ENCODE measurements at regions not wholly inside any gene's neighbourhood (a gene's known extent, or its start where the extent isn't known, plus 50 kb on each side); places are given as distances from the start of the nearest gene placed in this dataset.

DNA sequence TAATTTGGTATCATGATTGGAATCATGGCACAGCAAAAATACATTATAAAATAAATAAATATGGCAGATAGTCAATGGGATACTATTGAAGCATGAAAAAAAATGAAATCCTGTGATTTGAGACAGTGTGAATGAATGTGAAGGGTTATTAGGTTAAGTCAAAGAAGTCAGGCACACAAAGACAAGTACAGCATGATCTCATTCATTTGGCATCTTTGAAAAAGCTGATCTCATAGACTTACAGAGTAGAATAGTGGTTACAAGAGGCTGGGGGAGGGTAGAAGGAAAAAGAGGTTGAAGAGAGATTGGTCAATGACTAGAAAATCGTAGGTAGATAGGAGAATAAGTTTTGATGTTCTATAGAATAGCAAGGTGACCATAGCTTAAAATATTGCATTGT lies 295.1 kb upstream of the SLITRK5 start:
- Histone ChIP-seq H3K27ac (no peak overlapping the region), H3K4me3 (no peak overlapping the region)

DNA sequence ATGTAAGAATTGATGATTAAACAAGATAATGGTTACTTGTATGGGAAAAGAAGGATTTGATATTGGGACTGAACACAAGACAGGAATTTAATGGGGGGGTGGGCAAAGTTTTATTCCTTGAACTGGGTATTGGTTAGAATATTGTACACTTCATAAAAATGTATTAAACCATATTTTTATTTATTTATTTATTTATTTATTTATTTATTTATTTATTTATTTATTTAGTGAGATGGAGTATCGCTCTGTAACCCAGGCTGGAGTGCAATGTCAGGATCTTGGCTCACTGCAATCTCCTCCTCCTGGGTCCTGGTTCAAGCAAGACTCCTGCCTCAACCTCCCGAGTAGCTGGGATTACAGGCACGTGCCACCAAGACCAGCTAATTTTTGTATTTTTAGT lies 287.1 kb upstream of the SLITRK5 start:
- no peak overlapping the region for H3K27ac ChIP-seq
- H3K4me3 ChIP-seq, result no peak overlapping the region

DNA sequence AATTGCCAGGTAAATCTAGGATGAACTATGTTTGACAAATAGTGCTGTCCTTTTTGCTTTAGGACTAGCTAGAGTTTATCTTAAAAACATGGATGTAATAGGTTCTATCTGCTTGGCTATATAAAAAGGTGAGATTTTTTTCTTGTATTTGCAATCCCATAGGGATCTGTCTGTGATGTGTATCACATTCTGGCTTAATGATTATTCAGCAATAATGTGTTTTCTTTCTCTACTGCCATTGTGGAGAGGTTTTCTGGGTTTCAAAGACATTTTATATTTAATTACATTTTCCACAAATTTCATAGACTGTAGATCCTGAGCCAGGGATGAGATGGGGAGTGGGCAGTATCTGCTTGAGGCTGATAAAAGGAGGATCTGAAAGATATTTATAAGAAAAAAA lies 277.8 kb upstream of the SLITRK5 start:
- no peak overlapping the region for H3K27ac ChIP-seq
- H3K4me3 ChIP-seq, result no peak overlapping the region

DNA sequence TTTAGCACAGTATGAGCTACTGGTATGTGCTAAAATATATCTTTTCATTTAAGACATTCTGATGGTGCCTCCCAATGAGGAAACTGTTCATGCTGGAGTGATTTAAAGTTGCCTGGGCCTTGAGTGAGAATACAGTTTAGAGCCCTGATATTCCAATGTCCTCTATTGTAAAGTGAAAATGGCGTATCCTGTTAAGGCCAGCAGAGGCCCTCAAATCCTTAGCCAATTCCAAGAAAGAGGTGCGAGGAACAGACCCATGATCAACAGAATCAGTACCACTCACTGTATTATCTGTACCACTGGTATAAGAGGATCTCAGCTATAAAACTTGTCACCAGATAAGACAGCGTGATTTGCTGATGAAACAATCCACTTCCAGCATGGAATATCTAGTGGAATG lies 273.1 kb upstream of the SLITRK5 start:
- Histone ChIP-seq H3K4me3 (no peak overlapping the region), H3K27ac (no peak overlapping the region)

DNA sequence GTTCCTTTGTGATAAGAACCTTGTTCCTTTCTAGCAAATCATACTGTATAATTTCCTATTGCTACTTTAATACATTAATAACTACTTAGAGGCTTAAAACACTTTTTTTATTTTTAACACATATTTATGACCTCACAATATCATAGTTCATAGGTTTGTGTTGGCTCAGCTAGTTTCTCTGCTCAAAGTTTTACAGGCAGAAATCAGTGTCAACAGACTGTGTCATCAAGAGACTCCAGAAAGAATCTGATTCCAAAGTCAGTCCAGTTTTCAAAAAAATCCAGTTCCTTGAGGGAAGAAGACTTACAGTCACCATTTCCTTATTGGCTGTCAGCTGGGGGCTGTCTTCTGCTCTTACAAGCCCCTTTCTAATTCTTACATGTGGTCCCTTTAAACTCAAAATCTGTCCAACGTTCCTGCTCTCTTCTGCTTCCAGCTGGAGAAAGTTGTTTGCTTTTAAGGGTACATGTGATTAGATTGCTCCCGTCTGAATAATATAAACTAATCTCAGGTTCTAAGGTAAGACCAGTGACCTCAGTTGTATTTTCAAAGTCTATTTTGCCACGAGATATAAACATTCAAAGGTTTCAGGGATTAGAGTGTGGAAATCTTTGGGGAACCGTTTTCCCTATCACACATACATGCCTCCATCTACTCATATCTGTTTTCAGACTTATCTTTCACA lies 267.3 kb upstream of the SLITRK5 start:
- Histone ChIP-seq H3K27ac (no peak overlapping the region), H3K4me3 (no peak overlapping the region)

DNA sequence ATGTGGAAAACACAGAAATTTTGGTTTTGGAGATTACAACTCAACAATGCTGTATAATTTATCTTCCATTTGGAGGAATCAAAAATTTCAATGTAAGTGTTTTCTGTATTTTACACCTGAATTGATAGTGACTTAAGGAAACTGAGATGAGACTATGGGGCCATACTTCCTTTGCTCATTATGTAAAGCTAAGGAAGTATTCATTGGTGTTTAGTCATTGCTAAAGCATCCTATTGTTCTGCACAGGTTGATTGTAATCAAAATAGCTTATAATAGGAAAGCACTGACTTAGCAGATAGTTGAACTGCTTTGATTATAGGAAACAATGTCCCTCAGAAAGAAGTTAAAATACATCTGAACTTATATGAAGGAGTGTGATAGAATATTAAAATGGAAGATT lies 244.4 kb upstream of the SLITRK5 start:
- no peak overlapping the region for H3K4me3 ChIP-seq
- H3K27ac ChIP-seq, result no peak overlapping the region

DNA sequence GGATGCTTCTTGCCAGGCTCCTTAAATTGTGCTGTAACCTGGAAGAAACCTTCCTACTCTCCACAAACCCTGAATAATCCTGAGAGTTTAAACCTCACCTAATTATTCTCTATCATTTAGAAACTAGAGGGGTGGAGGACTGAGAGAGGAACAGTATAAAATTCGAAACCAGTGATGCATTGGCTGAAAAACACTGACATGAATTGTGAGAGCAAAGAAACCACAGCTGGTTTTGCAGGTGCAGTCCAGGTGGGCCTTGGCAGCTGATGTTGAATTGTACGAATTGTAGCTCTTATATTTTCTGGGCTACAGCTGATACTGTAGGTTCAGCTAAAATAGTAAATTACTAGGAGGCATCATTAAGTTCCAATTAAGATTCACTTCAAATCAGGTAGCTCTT lies 227.0 kb upstream of the SLITRK5 start:
- no peak overlapping the region for H3K4me3 ChIP-seq
- no peak overlapping the region for H3K27ac ChIP-seq

DNA sequence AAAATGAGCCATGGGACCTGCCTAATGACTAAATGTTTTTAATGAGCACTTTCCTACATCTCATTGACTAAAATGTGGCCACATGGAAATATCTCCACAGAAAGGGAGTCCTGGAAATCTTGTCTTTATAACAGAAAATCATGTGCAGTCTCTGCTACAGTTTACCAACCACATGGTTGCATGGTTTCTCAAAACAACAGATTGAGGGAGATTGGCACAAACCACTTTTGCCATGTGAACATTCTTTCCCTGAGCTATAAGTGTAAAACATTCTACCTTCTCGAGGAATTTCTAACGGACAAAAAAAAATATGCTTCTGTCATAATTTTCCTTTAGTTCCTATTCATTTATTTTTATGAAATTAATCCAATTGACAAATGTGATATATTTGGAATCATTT lies 218.9 kb upstream of the SLITRK5 start:
- Histone ChIP-seq H3K27ac (no peak overlapping the region), H3K4me3 (no peak overlapping the region)

DNA sequence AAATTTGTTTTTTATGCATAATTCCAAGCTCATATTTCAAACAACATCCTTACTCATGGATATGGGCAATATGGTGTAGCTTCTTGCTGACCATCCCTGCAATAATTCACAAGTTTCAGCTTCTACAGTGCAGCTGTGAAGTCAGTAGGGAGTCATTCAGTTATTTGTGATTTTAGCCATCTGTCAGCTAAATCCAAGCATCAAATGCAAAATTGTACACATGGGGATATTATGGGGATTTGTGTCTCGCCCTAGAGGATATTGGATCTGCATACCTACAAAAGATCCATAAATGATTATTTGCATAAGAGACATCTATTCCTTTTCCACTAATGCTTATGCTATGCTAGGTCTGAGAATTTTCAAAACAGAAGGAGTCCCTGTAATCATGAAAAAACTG lies 217.9 kb upstream of the SLITRK5 start:
- no peak overlapping the region for H3K27ac ChIP-seq
- no peak overlapping the region for H3K4me3 ChIP-seq

DNA sequence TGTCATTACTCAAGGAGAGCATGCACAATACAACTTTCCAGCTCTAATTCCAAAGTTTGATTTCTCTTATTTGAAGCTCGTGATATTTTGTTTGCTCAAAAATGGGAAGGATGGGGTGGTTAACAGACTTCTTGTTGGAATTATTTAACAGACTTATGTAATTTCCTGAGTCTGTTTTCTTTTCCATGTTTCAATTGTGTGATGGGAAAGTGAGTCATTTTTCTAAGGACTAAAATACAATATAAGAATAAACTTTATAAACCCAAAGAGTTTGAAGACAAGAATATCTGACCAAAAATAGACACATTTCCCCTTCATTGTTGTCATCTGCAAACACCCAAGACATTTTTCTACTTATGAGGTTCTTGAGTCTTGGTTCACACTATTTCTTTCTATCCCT lies 211.8 kb upstream of the SLITRK5 start:
- H3K27ac ChIP-seq, result no peak overlapping the region
- H3K4me3 ChIP-seq, result no peak overlapping the region

DNA sequence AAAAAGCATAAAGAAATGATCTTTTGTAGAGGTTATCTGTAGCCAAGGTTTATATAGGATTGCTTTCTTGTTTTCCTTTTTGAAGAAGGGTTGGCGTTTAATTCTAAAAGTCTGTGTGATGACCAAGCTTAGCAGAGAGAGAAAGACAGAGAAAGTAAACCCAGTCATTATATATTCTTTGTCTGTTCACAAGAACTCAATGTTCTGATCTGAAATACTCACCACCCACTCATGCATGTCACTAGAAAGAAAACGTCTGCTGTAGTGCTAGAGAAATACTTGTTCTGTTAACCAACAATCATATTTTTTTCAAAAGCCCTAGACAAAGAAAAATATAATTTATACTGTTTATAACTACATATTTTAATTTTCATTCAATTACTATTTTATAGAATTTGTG lies 173.7 kb upstream of the SLITRK5 start:
- no peak overlapping the region for H3K4me3 ChIP-seq
- no peak overlapping the region for H3K27ac ChIP-seq

DNA sequence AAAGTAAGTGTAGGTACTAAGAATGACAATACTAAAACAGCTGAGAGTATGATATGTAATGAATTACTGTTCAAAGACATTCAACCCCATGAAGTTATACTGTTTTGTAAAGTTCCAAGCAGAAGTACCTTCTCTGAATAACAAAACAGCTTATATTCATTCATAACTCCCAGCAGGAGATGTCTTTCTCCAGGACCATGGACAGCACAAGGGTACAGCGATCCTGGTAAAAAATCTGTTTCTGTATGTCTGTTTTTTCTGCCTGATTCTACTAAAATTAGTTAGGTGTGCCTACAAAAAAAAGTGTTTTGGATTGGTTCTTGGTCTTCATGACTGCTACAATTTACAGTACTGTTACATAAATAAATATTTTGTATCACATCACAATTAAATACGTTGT lies 172.5 kb upstream of the SLITRK5 start:
- Histone ChIP-seq H3K27ac (no peak overlapping the region), H3K4me3 (no peak overlapping the region)

DNA sequence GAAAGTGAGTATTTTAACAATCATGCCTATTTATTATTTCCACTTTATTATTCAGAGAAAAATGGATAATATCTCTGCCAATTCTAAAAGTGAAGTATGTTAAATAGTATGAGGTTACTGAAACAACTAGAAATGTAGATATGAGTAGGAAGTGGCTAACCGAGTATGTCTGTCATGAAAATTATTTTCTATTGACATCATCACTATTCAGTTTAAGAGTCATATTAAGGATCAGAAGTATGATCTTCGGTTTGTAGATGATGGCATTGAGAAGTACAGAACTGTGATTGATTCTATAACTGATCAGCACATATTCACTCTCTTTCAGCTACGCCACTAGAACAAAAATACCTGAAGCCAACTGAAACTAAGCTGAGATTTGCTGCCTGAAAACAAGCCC lies 146.4 kb upstream of the SLITRK5 start:
- Histone ChIP-seq H3K4me3 (no peak overlapping the region), H3K27ac (no peak overlapping the region)

DNA sequence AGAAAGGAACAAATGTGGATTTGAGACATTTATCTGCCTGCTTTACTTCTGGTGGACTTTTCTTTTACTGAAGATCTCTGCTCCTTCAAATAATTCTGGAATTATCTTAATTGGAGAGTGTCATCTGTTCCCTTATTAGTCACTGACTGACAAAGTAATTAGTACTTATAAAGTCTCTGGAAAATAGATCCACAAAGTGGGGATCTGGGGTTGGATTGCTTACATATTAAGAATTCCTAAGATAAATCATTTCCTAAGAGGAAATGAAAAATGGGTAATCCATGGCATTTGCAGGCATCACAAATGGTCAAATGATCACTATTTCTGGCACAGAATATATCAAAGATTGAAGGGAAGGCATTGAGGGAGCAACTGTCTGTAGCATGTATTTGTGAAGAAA lies 137.4 kb upstream of the SLITRK5 start:
- Histone ChIP-seq H3K4me3 (no peak overlapping the region), H3K27ac (no peak overlapping the region)

DNA sequence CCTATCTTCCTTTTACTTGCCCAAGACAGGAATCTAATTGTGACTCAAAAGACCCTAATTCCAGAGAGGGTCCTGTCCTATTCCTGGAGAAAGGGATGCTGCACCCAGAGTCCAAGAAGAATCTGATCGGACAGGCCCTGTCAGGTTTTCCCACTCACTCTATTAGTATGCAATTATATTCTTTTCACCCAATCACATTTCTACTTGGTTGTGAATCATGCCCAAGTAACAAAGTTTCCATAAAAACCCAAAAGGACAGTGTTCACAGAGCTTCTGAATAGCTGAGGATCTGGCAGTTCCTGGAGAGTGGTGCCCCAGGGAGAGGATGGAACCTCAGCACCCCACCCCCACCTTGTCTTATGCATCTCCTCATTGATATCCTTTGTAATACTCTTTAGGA lies 135.3 kb upstream of the SLITRK5 start:
- no peak overlapping the region for H3K4me3 ChIP-seq
- H3K27ac ChIP-seq, result no peak overlapping the region

DNA sequence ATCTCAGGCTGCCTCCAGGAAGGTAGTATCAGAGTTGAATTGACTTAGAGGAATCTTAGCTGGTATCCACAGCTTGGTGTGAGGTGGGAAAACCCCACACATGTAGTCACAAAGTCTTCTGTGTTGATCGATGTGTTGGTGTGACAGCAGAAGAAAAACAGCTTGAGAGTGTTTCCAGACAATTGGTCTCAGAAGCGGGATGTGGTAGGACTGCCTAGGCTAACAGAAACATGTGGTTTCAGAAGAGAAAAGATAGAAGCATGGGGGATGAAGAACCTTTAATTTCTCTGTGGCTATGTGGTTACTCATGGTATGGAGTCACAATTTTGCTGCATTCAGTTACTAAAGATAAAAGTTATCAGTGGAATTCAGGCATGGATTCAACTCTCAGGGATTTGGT lies 134.7 kb upstream of the SLITRK5 start:
- H3K27ac ChIP-seq, result no peak overlapping the region

DNA sequence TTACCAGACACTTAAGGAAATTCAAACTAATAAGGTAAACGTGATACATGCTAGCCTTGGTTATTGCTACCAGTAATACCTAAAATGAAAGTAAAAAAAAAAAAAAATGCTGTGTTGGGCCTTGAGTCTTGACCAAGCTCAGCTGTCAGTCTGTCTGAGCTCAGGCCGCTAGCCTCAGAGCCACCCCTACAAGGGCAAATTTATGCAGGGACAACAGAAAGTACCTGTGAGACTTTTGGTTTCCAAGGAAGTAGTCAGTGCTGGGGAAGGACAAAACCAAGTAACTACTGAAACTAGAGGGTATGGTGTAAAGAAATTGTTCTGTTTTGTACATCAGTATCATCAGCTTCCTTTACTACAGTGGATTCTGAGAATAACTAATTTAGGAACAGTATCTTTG lies 134.3 kb upstream of the SLITRK5 start:
- Histone ChIP-seq H3K27ac (no peak overlapping the region), H3K4me3 (no peak overlapping the region)

More for the DNA sequence above, 134.7 kb upstream of the SLITRK5 start:
- H3K4me3 ChIP-seq, result no peak overlapping the region

DNA sequence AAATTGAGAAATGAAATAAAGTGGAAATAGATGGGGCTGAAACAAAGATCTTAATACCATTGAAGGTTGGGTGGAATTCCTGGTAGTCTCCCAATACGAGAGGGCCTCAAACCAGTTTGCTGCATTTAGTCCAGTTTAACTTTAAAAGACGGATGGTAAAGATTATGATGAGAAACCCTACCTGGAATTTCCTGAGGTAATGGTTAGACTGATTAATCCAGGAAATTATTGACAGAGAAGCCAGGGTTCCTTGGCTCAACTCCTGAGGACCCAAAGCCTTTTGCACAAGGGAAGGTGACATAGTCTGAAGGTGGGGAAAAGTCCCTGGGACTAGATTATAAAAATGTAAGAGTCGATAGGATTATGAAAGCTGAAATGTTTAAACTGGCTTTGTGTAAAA lies 133.2 kb upstream of the SLITRK5 start:
- H3K4me3 ChIP-seq, result no peak overlapping the region
- no peak overlapping the region for H3K27ac ChIP-seq

DNA sequence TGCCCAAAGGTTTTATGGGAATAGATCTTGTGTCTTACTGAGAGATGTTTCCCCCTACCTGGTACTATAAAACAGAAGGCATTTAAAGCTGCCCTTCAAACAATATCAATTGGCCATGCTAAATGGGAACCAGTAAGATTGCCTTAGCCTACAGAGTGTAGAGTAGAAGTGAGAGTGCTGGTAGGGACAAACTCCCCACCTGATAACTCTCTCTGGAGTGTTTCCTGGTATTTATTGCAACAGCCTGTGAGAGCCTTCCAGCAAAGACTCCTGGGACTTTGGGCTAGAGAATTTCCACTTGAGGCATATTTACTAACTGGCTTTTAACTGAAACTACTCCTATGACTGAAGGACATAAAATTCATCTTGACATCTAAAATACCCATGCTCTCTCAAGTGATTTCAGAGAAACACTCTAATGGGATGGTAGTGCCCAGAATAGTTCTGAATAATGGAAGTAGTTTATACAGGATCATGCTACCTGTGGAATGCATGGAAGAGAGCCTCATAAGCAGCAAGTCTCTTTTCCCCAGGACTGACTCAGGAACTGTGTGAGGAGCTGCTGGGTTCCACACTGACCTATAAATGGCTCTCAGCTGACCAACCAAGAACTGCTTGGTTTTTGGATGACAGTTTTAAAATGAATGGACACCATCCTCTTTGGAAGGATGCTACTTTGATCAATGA lies 132.7 kb upstream of the SLITRK5 start:
- no peak overlapping the region for H3K27ac ChIP-seq
- no peak overlapping the region for H3K4me3 ChIP-seq

DNA sequence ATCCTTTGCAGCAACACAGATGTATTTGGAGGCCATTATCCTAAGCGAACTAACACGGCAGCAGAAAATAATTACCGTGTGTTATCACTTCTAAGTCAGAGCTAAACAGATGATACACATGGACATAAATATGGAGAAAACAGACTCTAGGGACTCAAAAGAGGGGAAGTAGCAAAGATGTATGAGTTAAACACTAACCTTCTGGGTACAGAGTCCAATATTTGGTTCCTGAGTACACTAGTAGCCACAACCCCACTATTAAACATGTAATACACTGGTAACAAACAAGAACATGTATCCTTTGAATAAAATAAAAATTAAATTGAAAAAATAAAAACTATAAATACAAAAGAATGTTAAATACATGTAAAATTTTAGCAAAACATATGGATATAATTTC lies 118.0 kb upstream of the SLITRK5 start:
- Histone ChIP-seq H3K4me3 (no peak overlapping the region), H3K27ac (no peak overlapping the region)

DNA sequence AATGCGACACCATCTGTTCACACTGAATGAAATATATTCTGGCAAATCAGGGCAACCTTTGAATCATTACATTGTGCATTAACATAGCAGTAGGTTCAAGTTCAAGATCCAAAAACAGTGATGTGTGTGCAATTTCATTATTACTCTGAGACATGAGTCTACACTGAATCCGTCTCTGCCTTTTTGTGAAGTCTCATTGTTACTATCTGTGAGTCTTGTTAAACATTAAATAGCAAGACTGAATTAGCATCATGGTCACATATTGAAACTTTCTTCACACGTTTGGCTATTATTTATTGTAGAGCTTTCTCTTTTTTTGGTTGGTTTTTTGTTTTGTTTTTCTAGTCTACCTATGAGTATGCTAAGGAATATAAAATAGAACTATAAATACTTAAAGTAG lies 117.1 kb upstream of the SLITRK5 start:
- Histone ChIP-seq H3K27ac (no peak overlapping the region), H3K4me3 (no peak overlapping the region)

DNA sequence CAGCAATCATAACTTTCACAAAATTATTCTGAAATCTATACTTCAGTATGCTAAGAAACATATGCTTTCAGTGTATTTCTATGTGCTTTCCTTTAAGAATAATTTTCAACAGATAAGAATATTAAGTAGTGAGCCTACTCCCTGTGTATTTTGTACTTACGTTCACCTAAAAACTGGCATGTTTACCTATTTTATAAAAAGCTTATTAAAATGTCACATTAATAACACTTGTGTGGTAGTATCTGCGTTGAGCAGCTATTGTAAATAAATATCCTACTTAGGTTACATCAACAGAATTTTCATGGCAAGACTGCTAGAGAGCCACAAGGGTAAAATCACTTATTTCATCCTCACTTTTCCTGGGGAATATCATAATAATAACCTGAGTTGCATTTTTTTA lies 113.4 kb upstream of the SLITRK5 start:
- Histone ChIP-seq H3K4me3 (no peak overlapping the region), H3K27ac (no peak overlapping the region)
